HuH-7 (cell line): ENCODE measurements at regions not wholly inside any gene's neighbourhood (a gene's known extent, or its start where the extent isn't known, plus 50 kb on each side); places are given as distances from the start of the nearest gene placed in this dataset.
"Not testable (repeated sequence)": the region's sequence is repeated elsewhere in the genome, so short reads cannot be mapped to it uniquely, and the experiment has no call there.

Experiments
- DNase-seq: peaks from one replicate; pipeline ENCODE4 v3.0.0; 2011; ENCODE audit warnings: low spot score

GRCh38 chr16:59169168-59169567 lies 435.1 kb upstream of the GOT2 start:
- DNase-seq, result no peak

GRCh38 chr16:59168461-59169114 lies 434.5 kb upstream of the GOT2 start:
- DNase-seq, result no peak

GRCh38 chr16:59164461-59164860 lies 430.3 kb upstream of the GOT2 start:
- DNase-seq, result no peak

- DNase-seq, result no peak
These were observed 429.4 kb upstream of the GOT2 start for GRCh38 chr16:59163371-59164055.

GRCh38 chr16:59161679-59162078 lies 427.6 kb upstream of the GOT2 start:
- no peak for DNase-seq

GRCh38 chr16:59154295-59154694 lies 420.2 kb upstream of the GOT2 start:
- no peak for DNase-seq

- DNase-seq, result no peak
These were observed 414.6 kb upstream of the GOT2 start for GRCh38 chr16:59148769-59149155.

GRCh38 chr16:59148056-59148768 lies 414.1 kb upstream of the GOT2 start:
- no peak for DNase-seq

GRCh38 chr16:59146140-59146539 lies 412.0 kb upstream of the GOT2 start:
- no peak for DNase-seq

- DNase-seq, result no peak
These were observed 410.7 kb upstream of the GOT2 start for GRCh38 chr16:59144841-59145240.

- no peak for DNase-seq
These were observed 410.2 kb upstream of the GOT2 start for GRCh38 chr16:59144326-59144725.

- DNase-seq, result no peak
These were observed 392.4 kb upstream of the GOT2 start for GRCh38 chr16:59126486-59126885.

GRCh38 chr16:59124056-59124455 lies 389.9 kb upstream of the GOT2 start:
- no peak for DNase-seq

- DNase-seq, result no peak
These were observed 389.4 kb upstream of the GOT2 start for GRCh38 chr16:59123479-59123878.

- DNase-seq, result no peak
These were observed 388.1 kb upstream of the GOT2 start for GRCh38 chr16:59122262-59122537.

- DNase-seq, result no peak
These were observed 387.5 kb upstream of the GOT2 start for GRCh38 chr16:59121411-59122261.

- no peak for DNase-seq
These were observed 382.6 kb upstream of the GOT2 start for GRCh38 chr16:59116744-59117143.

GRCh38 chr16:59114790-59115189 lies 380.7 kb upstream of the GOT2 start:
- DNase-seq, result no peak

GRCh38 chr16:59113004-59113670 lies 379.0 kb upstream of the GOT2 start:
- DNase-seq, result no peak

- DNase-seq, result no peak
These were observed 377.2 kb upstream of the GOT2 start for GRCh38 chr16:59111280-59111679.

GRCh38 chr16:59108374-59108773 lies 374.3 kb upstream of the GOT2 start:
- DNase-seq, result no peak

- DNase-seq, result not testable (repeated sequence)
These were observed 362.6 kb upstream of the GOT2 start for GRCh38 chr16:59096682-59097081.
